ENCODE measurements at regions not wholly inside any gene's neighbourhood (a gene's known extent, or its start where the extent isn't known, plus 50 kb on each side); places are given as distances from the start of the nearest gene placed in this dataset.

GRCh38 chr2:126831234-126832005 is 67.3 kb upstream of the TEX51 start:
- DNase-seq = no peak

- DNase-seq = no peak
Measured at GRCh38 chr2:126832014-126832413, 66.7 kb upstream of the TEX51 start.

- DNase-seq = no peak
Measured at GRCh38 chr2:126832757-126833156, 65.9 kb upstream of the TEX51 start.

- no peak for DNase-seq
Measured at GRCh38 chr2:126834006-126834659, 64.6 kb upstream of the TEX51 start.

GRCh38 chr2:126835261-126835660 is 63.4 kb upstream of the TEX51 start:
- DNase-seq = no peak

GRCh38 chr2:126835831-126836230 is 62.9 kb upstream of the TEX51 start:
- DNase-seq = no peak

- no peak for DNase-seq
Measured at GRCh38 chr2:126836761-126837679, 61.7 kb upstream of the TEX51 start.

GRCh38 chr2:126837966-126838715 is 60.5 kb upstream of the TEX51 start:
- no peak for DNase-seq

- DNase-seq = no peak
Measured at GRCh38 chr2:126838716-126838985, 60.0 kb upstream of the TEX51 start.

GRCh38 chr2:126839796-126840195 is 58.9 kb upstream of the TEX51 start:
- no peak for DNase-seq

- no peak for DNase-seq
Measured at GRCh38 chr2:126843081-126843480, 55.6 kb upstream of the TEX51 start.

GRCh38 chr2:126846241-126846640 is 52.4 kb upstream of the TEX51 start:
- DNase-seq = no peak

Data from stimulated activated CD4-positive, alpha-beta T cell treated with anti-CD3 and anti-CD28 coated beads, Interleukin-15, amount 100 ng/mL, for 24 hours (primary cell).